Chondrocyte (in vitro differentiated cells): ENCODE measurements at regions not wholly inside any gene's neighbourhood (a gene's known extent, or its start where the extent isn't known, plus 50 kb on each side); places are given as distances from the start of the nearest gene placed in this dataset.

ENCODE experiments used
- DNase-seq: peaks from one replicate; pipeline ENCODE4 v3.0.0; 2021; ENCODE audit warnings: mixed read lengths, low spot score
- H3K27ac Mint-ChIP-seq: one replicate; pipeline ENCODE4 v1.8.0; 2021; ENCODE audit warnings: mild to moderate bottlenecking, moderate library complexity, mixed read lengths; ENCODE audit not compliant: unreplicated experiment
- H3K27me3 Mint-ChIP-seq: 2 replicates; pipeline ENCODE4 v1.8.0; 2021; ENCODE audit warnings: low read depth, mixed read lengths
- H3K36me3 Mint-ChIP-seq: 2 replicates; pipeline ENCODE4 v1.8.0; 2021; ENCODE audit warnings: low read depth, mixed read lengths
- H3K4me1 Mint-ChIP-seq: 2 replicates; pipeline ENCODE4 v1.8.0; 2021; ENCODE audit warnings: low read depth, mild to moderate bottlenecking, mixed read lengths
- H3K4me3 Mint-ChIP-seq: one replicate; pipeline ENCODE4 v1.8.0; 2021; ENCODE audit warnings: mild to moderate bottlenecking, moderate library complexity, mixed read lengths; ENCODE audit not compliant: unreplicated experiment
- H3K9me3 Mint-ChIP-seq: 2 replicates; pipeline ENCODE4 v1.8.0; 2021; ENCODE audit warnings: low read depth, mixed read lengths
- TF ChIP-seq, protein P1 (sequence below): fragments of 200-600 bp; sonication (generic); IDR thresholded peaks from 2 replicates; pipeline ENCODE4 v1.5.0; 2021; ENCODE audit warnings: antibody characterized with exemption, mild to moderate bottlenecking, moderate library complexity

DNA sequence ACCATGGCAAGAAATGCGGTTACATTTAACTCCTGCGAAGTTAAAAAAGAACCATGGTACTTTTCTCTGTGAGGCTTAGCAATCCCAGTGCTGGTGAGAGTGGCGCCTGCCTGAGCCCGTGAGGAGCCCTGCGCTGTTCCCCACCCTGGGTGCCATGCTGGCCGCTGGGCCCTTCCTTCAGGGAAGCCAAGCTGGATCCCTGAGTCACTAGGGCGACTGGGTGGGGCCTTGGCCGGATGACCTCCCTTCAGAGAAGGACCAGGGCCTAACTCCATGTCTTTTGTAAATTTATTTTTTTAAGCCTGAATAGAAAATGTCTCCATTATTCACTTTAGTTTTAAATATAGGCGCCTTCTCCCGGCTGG, 209.1 kb downstream of the ERMARD start:
- no peaks in the 10 kb centered on the region for H3K9me3 Mint-ChIP-seq
- H3K4me3 Mint-ChIP-seq: no peak overlapping the region
- DNase-seq: peak; percentile 54
- no peaks in the 10 kb centered on the region for H3K36me3 Mint-ChIP-seq
- H3K27me3 Mint-ChIP-seq: peaks cover 10% of the 10 kb centered on the region
- TF ChIP-seq, protein P1, sequence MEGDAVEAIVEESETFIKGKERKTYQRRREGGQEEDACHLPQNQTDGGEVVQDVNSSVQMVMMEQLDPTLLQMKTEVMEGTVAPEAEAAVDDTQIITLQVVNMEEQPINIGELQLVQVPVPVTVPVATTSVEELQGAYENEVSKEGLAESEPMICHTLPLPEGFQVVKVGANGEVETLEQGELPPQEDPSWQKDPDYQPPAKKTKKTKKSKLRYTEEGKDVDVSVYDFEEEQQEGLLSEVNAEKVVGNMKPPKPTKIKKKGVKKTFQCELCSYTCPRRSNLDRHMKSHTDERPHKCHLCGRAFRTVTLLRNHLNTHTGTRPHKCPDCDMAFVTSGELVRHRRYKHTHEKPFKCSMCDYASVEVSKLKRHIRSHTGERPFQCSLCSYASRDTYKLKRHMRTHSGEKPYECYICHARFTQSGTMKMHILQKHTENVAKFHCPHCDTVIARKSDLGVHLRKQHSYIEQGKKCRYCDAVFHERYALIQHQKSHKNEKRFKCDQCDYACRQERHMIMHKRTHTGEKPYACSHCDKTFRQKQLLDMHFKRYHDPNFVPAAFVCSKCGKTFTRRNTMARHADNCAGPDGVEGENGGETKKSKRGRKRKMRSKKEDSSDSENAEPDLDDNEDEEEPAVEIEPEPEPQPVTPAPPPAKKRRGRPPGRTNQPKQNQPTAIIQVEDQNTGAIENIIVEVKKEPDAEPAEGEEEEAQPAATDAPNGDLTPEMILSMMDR: no peak
- H3K27ac Mint-ChIP-seq: no peak overlapping the region
- H3K4me1 Mint-ChIP-seq: peaks cover 4% of the 10 kb centered on the region

DNA sequence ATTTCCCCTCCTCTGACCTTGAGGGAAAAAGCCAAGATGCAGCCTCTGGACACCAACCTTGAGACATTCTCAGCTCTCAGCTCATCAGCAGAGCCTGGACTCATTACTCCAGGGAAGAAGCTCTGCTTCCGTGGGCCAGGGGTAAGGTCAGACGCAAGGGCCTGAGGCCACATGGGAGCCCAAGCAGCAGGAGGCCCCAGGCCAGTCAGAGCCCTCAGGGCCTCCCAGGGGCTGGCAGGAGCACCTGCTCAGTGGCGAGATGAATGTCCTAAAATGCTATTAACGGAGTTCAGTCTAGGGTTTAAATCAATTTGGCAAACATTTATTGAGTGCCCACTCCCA, 208.6 kb downstream of the ERMARD start:
- H3K9me3 Mint-ChIP-seq: no peaks in the 10 kb centered on the region
- H3K27ac Mint-ChIP-seq: no peak overlapping the region
- H3K27me3 Mint-ChIP-seq: peaks cover 15% of the 10 kb centered on the region
- DNase-seq: peak; percentile 59
- H3K36me3 Mint-ChIP-seq: no peaks in the 10 kb centered on the region
- TF ChIP-seq, protein P1: no peak
- H3K4me1 Mint-ChIP-seq: peaks cover 4% of the 10 kb centered on the region
- H3K4me3 Mint-ChIP-seq: no peak overlapping the region

DNA sequence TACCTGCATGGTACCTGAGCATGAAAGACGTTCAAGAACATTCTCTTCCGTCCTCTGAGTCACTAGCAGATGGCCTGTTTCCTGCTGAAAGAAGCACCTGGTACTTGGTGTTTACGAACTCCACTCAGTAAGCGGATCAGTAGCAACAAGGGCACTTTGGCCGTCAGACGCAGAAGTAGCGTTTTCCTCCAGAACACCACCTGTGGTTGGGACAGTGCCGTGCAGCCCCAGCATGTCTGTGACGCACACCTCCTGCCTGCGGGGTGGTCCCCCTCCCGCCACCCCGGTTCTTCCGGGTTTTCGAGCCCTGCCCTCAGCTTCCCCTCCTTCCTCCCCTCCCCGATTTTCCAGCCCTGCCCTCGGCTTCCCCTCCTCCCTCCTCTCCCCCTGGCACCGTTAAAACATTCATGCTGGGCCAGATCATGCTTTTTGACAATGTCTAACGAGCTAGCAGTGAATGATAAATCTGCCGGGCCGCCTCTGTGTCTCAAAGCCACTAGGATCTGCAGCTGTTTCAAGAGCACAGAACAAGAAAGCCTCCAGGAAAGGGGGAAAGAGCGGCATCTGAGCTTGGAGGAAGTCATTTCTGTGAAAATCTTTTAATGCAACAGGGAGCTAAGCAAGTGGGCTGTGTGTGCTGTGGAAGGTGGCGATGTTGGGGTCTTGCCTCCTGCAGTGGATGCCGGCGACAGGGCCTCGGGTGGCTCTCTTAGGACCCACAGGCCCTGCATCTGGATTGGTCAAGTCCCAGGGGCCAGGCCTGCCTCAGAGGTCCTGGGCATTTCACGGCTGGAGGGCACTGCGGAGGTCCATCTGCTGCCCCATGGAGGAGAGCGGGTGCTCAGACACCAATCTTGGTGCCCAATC, 207.9 kb downstream of the ERMARD start:
- Mint-ChIP-seq H3K27ac (no peak overlapping the region), H3K36me3 (no peaks in the 10 kb centered on the region), H3K9me3 (no peaks in the 10 kb centered on the region), H3K27me3 (peaks cover 14% of the 10 kb centered on the region), H3K4me1 (peaks cover 4% of the 10 kb centered on the region), H3K4me3 (no peak overlapping the region)
- TF ChIP-seq, protein P1: no peak
- peak; percentile 75 for DNase-seq

DNA sequence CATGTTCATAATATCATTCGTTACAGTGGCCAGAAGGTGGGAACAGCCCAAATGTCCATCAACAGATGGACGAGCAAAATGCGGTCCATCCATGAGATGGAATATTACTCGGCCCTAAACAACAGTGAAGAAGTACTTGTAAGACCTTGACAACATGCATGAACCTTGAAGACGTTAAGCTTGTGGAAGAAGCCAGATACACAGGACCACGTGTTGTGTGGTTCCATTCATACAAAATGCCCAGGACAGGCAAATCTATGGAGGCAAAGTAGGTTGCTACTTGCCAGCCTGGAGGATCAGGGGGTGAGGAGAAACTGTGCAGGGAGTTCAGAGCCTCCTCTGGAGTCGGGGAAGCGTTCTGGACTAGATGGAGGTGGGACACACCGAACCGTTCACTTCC, 207.1 kb downstream of the ERMARD start:
- DNase-seq: peak; percentile 22
- no peak overlapping the region for H3K27ac Mint-ChIP-seq
- H3K9me3 Mint-ChIP-seq: no peaks in the 10 kb centered on the region
- H3K27me3 Mint-ChIP-seq: peaks cover 15% of the 10 kb centered on the region
- no peak overlapping the region for H3K4me3 Mint-ChIP-seq
- H3K4me1 Mint-ChIP-seq: peaks cover 4% of the 10 kb centered on the region
- no peaks in the 10 kb centered on the region for H3K36me3 Mint-ChIP-seq
- TF ChIP-seq, protein P1: no peak

DNA sequence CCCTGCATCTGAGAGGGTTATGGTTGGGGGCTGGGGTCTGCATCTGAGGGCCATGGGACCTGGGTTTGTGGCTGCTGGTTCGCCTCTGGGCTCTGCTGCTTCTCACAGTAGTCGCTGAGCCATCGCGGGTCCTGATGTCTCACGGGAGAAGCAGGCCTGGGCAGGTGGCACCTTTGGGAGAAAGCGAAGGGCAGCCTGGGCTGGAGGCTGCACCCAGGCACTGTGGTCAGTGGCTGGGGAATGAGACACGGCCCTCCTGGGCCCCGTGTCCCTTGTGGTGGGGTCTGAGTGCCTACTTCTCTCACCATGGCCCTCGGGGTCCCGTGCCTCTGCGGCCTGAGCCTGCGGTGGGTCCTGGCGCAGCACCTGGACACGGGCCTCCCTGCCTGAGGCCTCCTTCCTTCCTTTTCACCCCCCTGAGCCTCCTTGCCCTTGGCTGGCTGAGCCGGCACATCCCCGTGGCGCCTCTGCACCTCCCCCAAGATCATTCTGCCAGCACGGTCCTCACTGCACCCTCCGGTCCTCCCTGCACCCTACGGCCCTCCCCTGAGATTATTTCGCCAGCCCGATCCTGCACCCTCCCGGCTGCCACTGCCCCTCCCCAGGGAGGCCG, 206.0 kb downstream of the ERMARD start:
- peak; percentile 86 for DNase-seq

More for the DNA sequence above, 206.0 kb downstream of the ERMARD start:
- no peaks in the 10 kb centered on the region for H3K36me3 Mint-ChIP-seq
- H3K4me3 Mint-ChIP-seq: no peak overlapping the region
- peaks cover 17% of the 10 kb centered on the region for H3K27me3 Mint-ChIP-seq
- TF ChIP-seq, protein P1: no peak
- no peak overlapping the region for H3K27ac Mint-ChIP-seq
- peaks cover 3% of the 10 kb centered on the region for H3K4me1 Mint-ChIP-seq
- peaks cover 8% of the 10 kb centered on the region for H3K9me3 Mint-ChIP-seq
